ENCODE measurements at regions not wholly inside any gene's neighbourhood (a gene's known extent, or its start where the extent isn't known, plus 50 kb on each side); places are given as distances from the start of the nearest gene placed in this dataset.

GRCh38 chrX:727738-728621 lies 97.4 kb downstream of the SHOX start:
- no peak for TF ChIP-seq CTCF (IDR thresholded peaks at IDR 0.05)
- no peak for TF ChIP-seq EZH2 (IDR thresholded peaks at IDR 0.05; ENCODE audit: borderline replicate concordance, insufficient read depth, low read depth, low read length, poor library complexity, severe bottlenecking)
- WGBS (ENCODE audit: insufficient coverage): 78% methylated on average over 10 of the region's 22 CpGs
- H3K4me1 ChIP-seq (ENCODE audit: control insufficient read depth in 2 of 2, insufficient read depth in 2 of 2, low read length in 2 of 2): no peaks in the 10 kb centered on the region

GRCh38 chrX:725971-726370 lies 95.4 kb downstream of the SHOX start:
- ATAC-seq (ENCODE audit: low read depth) (no peak), DNase-seq (no peak)
- H3K9me3 Mint-ChIP-seq (ENCODE audit: insufficient read depth): peaks cover 12% of the 10 kb centered on the region
- Histone ChIP-seq H3K4me1 (ENCODE audit: control insufficient read depth in 2 of 2, insufficient read depth in 2 of 2, low read length in 2 of 2) (no peaks in the 10 kb centered on the region), H3K79me2 (ENCODE audit: control insufficient read depth, insufficient read depth, low read length) (no peaks in the 10 kb centered on the region), H3K9me3 (ENCODE audit: control extremely low read depth in 1 of 3, control insufficient read depth in 2 of 3, insufficient read depth in 1 of 3, low read length in 2 of 3) (peaks cover 0 to 32% (median 7%) of the 10 kb centered on the region in 3 donors), H4K20me1 (ENCODE audit: control insufficient read depth, insufficient read depth, low read length, poor library complexity, severe bottlenecking) (no peaks in the 10 kb centered on the region), H3K27me3 (replicated peaks in 1 of 4; ENCODE audit: control extremely low read depth in 1 of 4, control insufficient read depth in 3 of 4, insufficient read depth in 4 of 4, low read length in 3 of 4) (no peaks in the 10 kb centered on the region), H3K9ac (ENCODE audit: low read length) (no peak overlapping the region), H3K36me3 (replicated peaks in 1 of 2; ENCODE audit: control extremely low read depth in 1 of 2, control insufficient read depth in 1 of 2, extremely low read depth in 1 of 2, insufficient read depth in 2 of 2, low read length in 1 of 2) (no peaks in the 10 kb centered on the region), H3K4me3 (ENCODE audit: control extremely low read depth in 1 of 5, extremely low read depth in 1 of 5, insufficient read depth in 1 of 5, low read depth in 2 of 5, low read length in 4 of 5) (no peak overlapping the region), H3K27ac (ENCODE audit: low read length in 2 of 2) (no peak overlapping the region), H2AFZ (ENCODE audit: insufficient read depth, low read depth, low read length, poor library complexity, severe bottlenecking) (no peak overlapping the region), H3K4me2 (replicated peaks; ENCODE audit: low read depth, low read length, poor library complexity, severe bottlenecking) (no peak overlapping the region)
- WGBS (ENCODE audit: insufficient coverage): 99% methylated on average over 8 of the region's 9 CpGs
- TF ChIP-seq EZH2 (IDR thresholded peaks at IDR 0.05; ENCODE audit: borderline replicate concordance, insufficient read depth, low read depth, low read length, poor library complexity, severe bottlenecking) (no peak), CTCF (IDR thresholded peaks at IDR 0.05) (no peak)
- H3K27me3 Mint-ChIP-seq: no peaks in the 10 kb centered on the region
- intact Hi-C loops (cut with micrococcal nuclease): no loop called here
- H3K4me3 Mint-ChIP-seq: no peak overlapping the region
- ChIA-PET POLR2A (no interaction called here), CTCF (no interaction called here)
- no peaks in the 10 kb centered on the region for H3K4me1 Mint-ChIP-seq
- H3K27ac Mint-ChIP-seq: no peak overlapping the region

More at GRCh38 chrX:727738-728621, 97.4 kb downstream of the SHOX start:
- intact Hi-C loops (cut with micrococcal nuclease): no loop called here
- Histone ChIP-seq H4K20me1 (ENCODE audit: control insufficient read depth, insufficient read depth, low read length, poor library complexity, severe bottlenecking) (no peaks in the 10 kb centered on the region), H2AFZ (ENCODE audit: insufficient read depth, low read depth, low read length, poor library complexity, severe bottlenecking) (no peak overlapping the region), H3K27ac (ENCODE audit: low read length in 2 of 2) (no peak overlapping the region), H3K79me2 (ENCODE audit: control insufficient read depth, insufficient read depth, low read length) (no peaks in the 10 kb centered on the region), H3K4me3 (ENCODE audit: control extremely low read depth in 1 of 5, extremely low read depth in 1 of 5, insufficient read depth in 1 of 5, low read depth in 2 of 5, low read length in 4 of 5) (no peak overlapping the region), H3K9me3 (ENCODE audit: control extremely low read depth in 1 of 3, control insufficient read depth in 2 of 3, insufficient read depth in 1 of 3, low read length in 2 of 3) (peaks cover 0 to 27% (median 7%) of the 10 kb centered on the region in 3 donors), H3K36me3 (replicated peaks in 1 of 2; ENCODE audit: control extremely low read depth in 1 of 2, control insufficient read depth in 1 of 2, extremely low read depth in 1 of 2, insufficient read depth in 2 of 2, low read length in 1 of 2) (no peaks in the 10 kb centered on the region), H3K4me2 (replicated peaks; ENCODE audit: low read depth, low read length, poor library complexity, severe bottlenecking) (no peak overlapping the region), H3K27me3 (replicated peaks in 1 of 4; ENCODE audit: control extremely low read depth in 1 of 4, control insufficient read depth in 3 of 4, insufficient read depth in 4 of 4, low read length in 3 of 4) (no peaks in the 10 kb centered on the region), H3K9ac (ENCODE audit: low read length) (no peak overlapping the region)
- Mint-ChIP-seq H3K27ac (no peak overlapping the region), H3K4me3 (no peak overlapping the region), H3K9me3 (ENCODE audit: insufficient read depth) (peaks cover 12% of the 10 kb centered on the region), H3K4me1 (no peaks in the 10 kb centered on the region), H3K27me3 (no peaks in the 10 kb centered on the region)
- POLR2A ChIA-PET: no interaction called here
- DNase-seq (no peak), ATAC-seq (ENCODE audit: low read depth) (no peak)
- CTCF ChIA-PET: no interaction called here
